Pancreas (tissue), 10 donors: ENCODE measurements at regions not wholly inside any gene's neighbourhood (a gene's known extent, or its start where the extent isn't known, plus 50 kb on each side); places are given as distances from the start of the nearest gene placed in this dataset.
"Not testable (repeated sequence)": the region's sequence is repeated elsewhere in the genome, so short reads cannot be mapped to it uniquely, and the experiment has no call there.

ENCODE experiments used
- ATAC-seq, 4 donors: fragments of 200-7000 bp; cut with Tn5 transposase; one replicate each; pipeline versions ENCODE4 v1.8.0 to v1.9.1; 2020; ENCODE audit warnings: mild to moderate bottlenecking in 4 of 4, moderate library complexity in 4 of 4
- DNase-seq, 6 donors: peaks; one replicate each; pipeline ENCODE4 v3.0.0-alpha.2; 2020
- FAIRE-seq: peaks from 2 replicates; lab custom pipeline; 2012; peaks lifted over from hg19 to GRCh38; lab: Jason Lieb, UNC
- H3K27ac ChIP-seq, 4 donors: fragments of 200-600 bp; sonication (generic); 1 replicate in 3 of 4; 2 replicates in 1 of 4; pipeline versions ENCODE4 v1.5.0 to v1.8.0; 2020
- H3K27me3 ChIP-seq, 4 donors: fragments of 200-600 bp; one replicate each; pipeline ENCODE4 v1.8.0; 2021
- H3K36me3 ChIP-seq, 3 donors: fragments of 200-600 bp; sonication (generic) in 1 of 3; one replicate each; pipeline versions ENCODE4 v1.5.0 to v1.8.0; 2020 to 2021
- H3K4me1 ChIP-seq, 3 donors: fragments of 200-600 bp; one replicate each; pipeline ENCODE4 v1.8.0; 2021
- H3K4me3 ChIP-seq, 4 donors: fragments of 200-600 bp; sonication (generic) in 2 of 4; one replicate each; pipeline versions ENCODE4 v1.5.0 to v1.8.0; 2020 to 2021
- H3K9me3 ChIP-seq, 4 donors: fragments of 200-600 bp; one replicate each; pipeline ENCODE4 v1.8.0; 2021
- CTCF ChIP-seq, 4 donors: fragments of 200-600 bp; sonication (generic) in 3 of 4; IDR thresholded peaks; one replicate each; pipeline versions ENCODE4 v1.5.0 to v1.8.0; 2021; ENCODE audit warnings: antibody characterized with exemption in 4 of 4
- WGBS, 2 donors: extraction: QIAGEN DNeasy Blood & Tissue Kit; methylation state at CpG; one replicate each; pipeline ENCODE4 v1.1.7; 2013; 5-methylcytosine and 5-hydroxymethylcytosine counted together
- intact Hi-C, 3 donors: fragments of 100-400 bp; cut with DNase I; formaldehyde crosslinking; loops; one replicate each; pipeline versions ENCODE4 v1.11.1 to v1.14.2; 2022
- donor health status: healthy with polysubstance abuse.
- donor health status: DM: no; HTN: no; CAD: no; lungs with moderate emphysema.
- donor health status: DM: no; HTN: no; CAD: no.
- donor health status: control.
- donor health status: control.
- donor health status: Bipolar disorder and iron deficiency.
- donor health status: DM: yes; HTN: yes; CAD: no.
- donor health status: DM: no; HTN: no; CAD: no.
- donor health status: DM: no; HTN: no; CAD: no.
- donor health status: DM: yes; HTN: yes; CAD: no.

GRCh38 chr2:226286916-226287315, 512.7 kb downstream of the IRS1 start:
- intact Hi-C loops = no loop called here
- no peak for FAIRE-seq
- H3K4me1 ChIP-seq = no peaks in the 10 kb centered on the region

DNA sequence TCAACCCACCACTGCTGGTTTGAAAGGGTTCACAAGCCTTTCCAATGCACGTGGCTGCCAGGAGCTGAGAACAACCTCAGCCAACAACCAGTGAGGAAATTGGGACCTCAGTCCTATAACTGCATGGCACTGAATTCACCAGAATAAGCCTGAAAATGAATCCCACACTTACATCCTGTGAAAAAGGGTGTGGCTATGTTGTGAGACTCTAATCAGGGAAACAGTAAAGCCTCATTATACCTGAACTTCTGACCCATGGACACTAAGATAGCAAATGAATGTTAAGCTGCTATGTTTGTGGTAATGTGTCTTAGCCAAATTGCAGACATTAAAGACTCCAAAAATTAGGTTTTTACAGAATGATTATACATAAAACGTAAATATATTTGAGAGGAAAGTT, 515.8 kb downstream of the IRS1 start:
- no peak overlapping the region for H3K27ac ChIP-seq
- no peaks in the 10 kb centered on the region for H3K4me1 ChIP-seq
- TF ChIP-seq CTCF (IDR thresholded peaks at IDR 0.05) = no peak
- intact Hi-C loops = no loop called here
- no peaks in the 10 kb centered on the region for H3K9me3 ChIP-seq
- DNase-seq (no peak), FAIRE-seq (no peak), ATAC-seq (no peak)
- H3K36me3 ChIP-seq = no peaks in the 10 kb centered on the region
- 49 to 61% methylated on average over 2 of the region's 2 CpGs for WGBS, 2 donors
- no peaks in the 10 kb centered on the region for H3K27me3 ChIP-seq
- H3K4me3 ChIP-seq = no peak overlapping the region

More at GRCh38 chr2:226286916-226287315, 512.7 kb downstream of the IRS1 start:
- DNase-seq (no peak), ATAC-seq (no peak)
- H3K27me3 ChIP-seq = no peaks in the 10 kb centered on the region
- no peaks in the 10 kb centered on the region for H3K9me3 ChIP-seq
- WGBS, 2 donors = 56 to 57% methylated on average over 2 of the region's 2 CpGs
- H3K27ac ChIP-seq = no peak overlapping the region
- no peak for TF ChIP-seq CTCF (IDR thresholded peaks at IDR 0.05)
- no peaks in the 10 kb centered on the region for H3K36me3 ChIP-seq
- H3K4me3 ChIP-seq = no peak overlapping the region

DNA sequence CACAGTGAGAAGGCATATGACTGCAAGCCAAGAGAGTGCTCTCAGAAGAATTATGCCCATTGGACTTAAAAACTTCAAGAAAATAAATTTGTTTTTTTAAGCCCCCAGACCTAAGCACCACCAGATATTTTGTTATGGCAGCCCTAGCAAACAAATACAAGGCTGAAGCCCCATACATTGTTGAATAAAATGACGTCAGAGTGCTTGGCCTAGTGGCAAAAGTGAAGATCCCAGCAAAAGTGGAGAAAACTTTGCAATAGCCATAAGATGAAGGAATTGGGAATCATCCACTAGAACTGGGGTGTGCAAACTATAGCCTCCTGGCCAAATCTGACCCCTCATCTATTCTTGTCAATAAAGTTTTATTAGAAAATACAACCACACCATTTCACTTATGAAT, 517.5 kb downstream of the IRS1 start:
- intact Hi-C loops = no loop called here
- Histone ChIP-seq H3K27me3 (no peaks in the 10 kb centered on the region), H3K4me1 (no peaks in the 10 kb centered on the region), H3K27ac (no peak overlapping the region), H3K4me3 (no peak overlapping the region), H3K9me3 (no peaks in the 10 kb centered on the region), H3K36me3 (no peaks in the 10 kb centered on the region)
- no peak for TF ChIP-seq CTCF (IDR thresholded peaks at IDR 0.05)
- WGBS, 2 donors = 79 to 92% methylated on average over 1 of the region's 1 CpG
- ATAC-seq (no peak), FAIRE-seq (no peak), DNase-seq (no peak)

GRCh38 chr2:226280136-226280535, 519.5 kb downstream of the IRS1 start:
- H3K27me3 ChIP-seq, ATAC-seq, DNase-seq, H3K4me3 ChIP-seq, H3K9me3 ChIP-seq, FAIRE-seq, H3K27ac ChIP-seq, H3K4me1 ChIP-seq, intact Hi-C loops, H3K36me3 ChIP-seq: not testable (repeated sequence)
- 76 to 77% methylated on average over 2 of the region's 2 CpGs for WGBS, 2 donors

- Histone ChIP-seq H3K4me3 (no peak overlapping the region), H3K9me3 (no peaks in the 10 kb centered on the region), H3K27ac (no peak overlapping the region), H3K4me1 (no peaks in the 10 kb centered on the region), H3K36me3 (no peaks in the 10 kb centered on the region), H3K27me3 (no peaks in the 10 kb centered on the region)
- 30 to 41% methylated on average over 1 of the region's 1 CpG for WGBS, 2 donors
- ATAC-seq (no peak), DNase-seq (no peak), FAIRE-seq (no peak)
- intact Hi-C loops = no loop called here
- TF ChIP-seq CTCF (IDR thresholded peaks at IDR 0.05) = no peak
Observed at GRCh38 chr2:226275215-226275614, 524.4 kb downstream of the IRS1 start.

DNA sequence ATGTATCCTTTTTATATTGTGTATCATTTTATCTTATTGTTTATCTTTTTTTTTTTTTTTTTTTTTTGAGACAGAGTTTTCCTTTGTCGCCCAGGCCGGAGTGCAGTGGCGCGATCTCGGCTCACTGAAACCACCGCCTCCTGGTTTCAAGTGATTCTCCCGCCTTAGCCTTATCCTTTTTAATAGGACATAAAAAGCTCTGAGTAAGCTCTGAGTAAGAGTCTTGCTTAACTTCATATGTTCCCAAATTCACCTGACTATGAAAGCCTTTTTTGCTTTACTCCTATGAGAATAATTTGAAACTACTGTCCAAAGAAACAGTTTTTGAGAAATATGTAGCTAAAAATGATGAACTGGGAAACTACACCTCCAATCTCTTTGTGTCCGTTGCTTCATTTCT, 525.5 kb downstream of the IRS1 start:
- H3K27ac ChIP-seq = no peak overlapping the region
- intact Hi-C loops = no loop called here
- FAIRE-seq (no peak), DNase-seq (no peak), ATAC-seq (no peak)
- no peak overlapping the region for H3K4me3 ChIP-seq
- WGBS, 2 donors = 79 to 84% methylated on average over 8 of the region's 8 CpGs
- no peaks in the 10 kb centered on the region for H3K27me3 ChIP-seq
- no peaks in the 10 kb centered on the region for H3K4me1 ChIP-seq
- no peaks in the 10 kb centered on the region for H3K36me3 ChIP-seq
- TF ChIP-seq CTCF (IDR thresholded peaks at IDR 0.05) = no peak
- no peaks in the 10 kb centered on the region for H3K9me3 ChIP-seq
